ENCODE measurements at regions not wholly inside any gene's neighbourhood (a gene's known extent, or its start where the extent isn't known, plus 50 kb on each side); places are given as distances from the start of the nearest gene placed in this dataset.

DNA sequence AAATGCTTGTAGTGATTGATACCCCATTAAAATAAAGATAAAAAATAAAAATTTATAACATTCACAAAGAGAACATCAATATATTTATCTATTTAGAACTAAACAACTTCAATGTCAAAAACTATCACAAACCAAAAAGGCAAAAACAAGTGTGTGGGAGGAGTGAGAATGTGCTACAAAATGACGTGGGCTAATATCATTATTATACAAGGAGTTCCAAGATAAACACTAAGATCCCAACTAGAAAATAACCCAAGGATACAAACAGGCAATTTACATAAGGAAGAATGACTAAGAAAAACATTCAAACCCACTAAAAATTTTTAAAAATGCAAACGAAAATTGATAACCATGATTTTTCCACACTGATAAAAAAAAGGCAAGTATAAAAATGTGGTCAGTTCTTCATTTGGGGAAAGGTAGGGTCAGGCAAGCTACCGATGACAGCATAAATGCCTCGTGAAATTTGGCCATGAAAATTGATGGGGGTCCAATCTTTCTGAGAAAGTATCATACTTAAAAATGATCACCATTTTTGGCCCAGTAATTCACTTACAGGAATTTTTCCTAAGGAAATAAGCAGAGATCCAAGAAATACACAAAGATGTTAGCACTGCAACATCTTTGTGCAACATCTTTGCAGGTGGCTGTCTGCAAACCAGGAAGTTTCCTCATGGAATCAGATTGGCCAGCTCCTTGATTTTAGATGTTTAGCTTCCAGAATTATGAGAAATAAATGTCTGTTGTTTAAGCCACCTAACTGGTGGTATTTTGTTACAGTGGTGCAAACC is 140.2 kb downstream of the TMEM200A start:
- TF ChIP-seq EGR1 (IDR thresholded peaks at IDR 0.05; ENCODE audit: low read depth in 2 of 2) (no peak), RXRA (IDR thresholded peaks at IDR 0.05) (no peak), HNF4A (conservative IDR thresholded peaks at IDR 0.05) (no peak), SP1 (IDR thresholded peaks at IDR 0.05) (no peak), FOXA2 (IDR thresholded peaks at IDR 0.05) (no peak)
- TF ChIP-seq, protein P1, sequence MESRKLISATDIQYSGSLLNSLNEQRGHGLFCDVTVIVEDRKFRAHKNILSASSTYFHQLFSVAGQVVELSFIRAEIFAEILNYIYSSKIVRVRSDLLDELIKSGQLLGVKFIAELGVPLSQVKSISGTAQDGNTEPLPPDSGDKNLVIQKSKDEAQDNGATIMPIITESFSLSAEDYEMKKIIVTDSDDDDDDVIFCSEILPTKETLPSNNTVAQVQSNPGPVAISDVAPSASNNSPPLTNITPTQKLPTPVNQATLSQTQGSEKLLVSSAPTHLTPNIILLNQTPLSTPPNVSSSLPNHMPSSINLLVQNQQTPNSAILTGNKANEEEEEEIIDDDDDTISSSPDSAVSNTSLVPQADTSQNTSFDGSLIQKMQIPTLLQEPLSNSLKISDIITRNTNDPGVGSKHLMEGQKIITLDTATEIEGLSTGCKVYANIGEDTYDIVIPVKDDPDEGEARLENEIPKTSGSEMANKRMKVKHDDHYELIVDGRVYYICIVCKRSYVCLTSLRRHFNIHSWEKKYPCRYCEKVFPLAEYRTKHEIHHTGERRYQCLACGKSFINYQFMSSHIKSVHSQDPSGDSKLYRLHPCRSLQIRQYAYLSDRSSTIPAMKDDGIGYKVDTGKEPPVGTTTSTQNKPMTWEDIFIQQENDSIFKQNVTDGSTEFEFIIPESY (IDR thresholded peaks at IDR 0.05) = no peak
- TF ChIP-seq, protein P2, sequence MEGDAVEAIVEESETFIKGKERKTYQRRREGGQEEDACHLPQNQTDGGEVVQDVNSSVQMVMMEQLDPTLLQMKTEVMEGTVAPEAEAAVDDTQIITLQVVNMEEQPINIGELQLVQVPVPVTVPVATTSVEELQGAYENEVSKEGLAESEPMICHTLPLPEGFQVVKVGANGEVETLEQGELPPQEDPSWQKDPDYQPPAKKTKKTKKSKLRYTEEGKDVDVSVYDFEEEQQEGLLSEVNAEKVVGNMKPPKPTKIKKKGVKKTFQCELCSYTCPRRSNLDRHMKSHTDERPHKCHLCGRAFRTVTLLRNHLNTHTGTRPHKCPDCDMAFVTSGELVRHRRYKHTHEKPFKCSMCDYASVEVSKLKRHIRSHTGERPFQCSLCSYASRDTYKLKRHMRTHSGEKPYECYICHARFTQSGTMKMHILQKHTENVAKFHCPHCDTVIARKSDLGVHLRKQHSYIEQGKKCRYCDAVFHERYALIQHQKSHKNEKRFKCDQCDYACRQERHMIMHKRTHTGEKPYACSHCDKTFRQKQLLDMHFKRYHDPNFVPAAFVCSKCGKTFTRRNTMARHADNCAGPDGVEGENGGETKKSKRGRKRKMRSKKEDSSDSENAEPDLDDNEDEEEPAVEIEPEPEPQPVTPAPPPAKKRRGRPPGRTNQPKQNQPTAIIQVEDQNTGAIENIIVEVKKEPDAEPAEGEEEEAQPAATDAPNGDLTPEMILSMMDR (IDR thresholded peaks at IDR 0.05; ENCODE audit: low read depth, low read length, missing input control) = no peak
- TF ChIP-seq, protein P3, sequence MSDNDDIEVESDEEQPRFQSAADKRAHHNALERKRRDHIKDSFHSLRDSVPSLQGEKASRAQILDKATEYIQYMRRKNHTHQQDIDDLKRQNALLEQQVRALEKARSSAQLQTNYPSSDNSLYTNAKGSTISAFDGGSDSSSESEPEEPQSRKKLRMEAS (IDR thresholded peaks at IDR 0.05) = no peak
